H1 (cell line): ENCODE measurements at regions not wholly inside any gene's neighbourhood (a gene's known extent, or its start where the extent isn't known, plus 50 kb on each side); places are given as distances from the start of the nearest gene placed in this dataset.

Experiments used
- CTCF ChIA-PET: fragments of 300-600 bp; sonication (Branson Sonifier 250); formaldehyde crosslinking; loops from one replicate; lab custom pipeline; 2021; ENCODE audit not compliant: partially characterized antibody; lab: Charles Lee
- POLR2A ChIA-PET: fragments of 300-600 bp; sonication (Branson Sonifier 250); formaldehyde crosslinking; loops from one replicate; lab custom pipeline; 2021; ENCODE audit warnings: inconsistent platforms; ENCODE audit not compliant: partially characterized antibody; lab: Charles Lee
- DNase-seq, 2 experiments: peaks; one replicate each; pipeline versions ENCODE4 v3.0.0 to v3.0.0-alpha.2; 2010 to 2022; ENCODE audit warnings: low spot score in 2 of 2, low read depth in 1 of 2, mixed read lengths in 1 of 2
- FAIRE-seq: peaks from 2 replicates; lab custom pipeline; 2011; peaks lifted over from hg19 to GRCh38; lab: Jason Lieb, UNC
- H2AFZ ChIP-seq: 2 replicates; pipeline ENCODE4 v1.8.1; 2012; ENCODE audit warnings: low read length, inconsistent platforms
- H2AK5ac ChIP-seq: 2 replicates; pipeline ENCODE4 v1.6.1; 2013; ENCODE audit warnings: low read depth, low read length
- H2BK120ac ChIP-seq: replicated peaks from 2 replicates; pipeline ENCODE3; 2013; ENCODE audit warnings: low read depth, low read length, inconsistent platforms
- H2BK12ac ChIP-seq: 2 replicates; pipeline ENCODE4 v1.6.1; 2013; ENCODE audit warnings: low read depth, low read length
- H2BK15ac ChIP-seq: 2 replicates; pipeline ENCODE4 v1.6.1; 2013; ENCODE audit warnings: low read length
- H2BK20ac ChIP-seq: 2 replicates; pipeline ENCODE4 v1.6.1; 2013; ENCODE audit warnings: low read length
- H2BK5ac ChIP-seq: 2 replicates; pipeline ENCODE4 v1.6.1; 2013; ENCODE audit warnings: low read depth, low read length
- H3K14ac ChIP-seq: 2 replicates; pipeline ENCODE4 v1.6.1; 2013; ENCODE audit warnings: inconsistent platforms; ENCODE audit not compliant: insufficient read length
- H3K18ac ChIP-seq: 2 replicates; pipeline ENCODE4 v1.6.1; 2013; ENCODE audit warnings: low read length; ENCODE audit errors: extremely low read depth
- H3K23ac ChIP-seq: 2 replicates; pipeline ENCODE4 v1.6.1; 2013; ENCODE audit warnings: inconsistent platforms; ENCODE audit not compliant: insufficient read length
- H3K23me2 ChIP-seq: 2 replicates; pipeline ENCODE4 v1.6.1; 2013; ENCODE audit warnings: low read depth, low read length
- H3K27ac ChIP-seq: 2 replicates; pipeline ENCODE4 v1.6.1; 2011; ENCODE audit warnings: low read depth, low read length, inconsistent platforms
- H3K27me3 ChIP-seq, 4 experiments: replicated peaks in 1 of 4; 1 replicate in 1 of 4; 2 replicates in 3 of 4; pipeline versions ENCODE4 v1.6.1 to v1.8.1; 2011 to 2013; ENCODE audit warnings: low read length in 3 of 4, mild to moderate bottlenecking in 3 of 4, inconsistent platforms in 2 of 4, mixed read lengths in 2 of 4, moderate library complexity in 1 of 4; ENCODE audit not compliant: control insufficient read depth in 3 of 4, insufficient read depth in 3 of 4; ENCODE audit errors: extremely low read depth in 1 of 4
- H3K36me3 ChIP-seq, 4 experiments: 2 replicates each; pipeline versions ENCODE4 v1.6.1 to v1.8.1; 2011 to 2013; ENCODE audit warnings: mild to moderate bottlenecking in 4 of 4, low read length in 3 of 4, moderate library complexity in 2 of 4, control low read depth in 1 of 4, inconsistent platforms in 1 of 4; ENCODE audit not compliant: insufficient read depth in 4 of 4, control insufficient read depth in 2 of 4
- H3K4ac ChIP-seq: replicated peaks from 2 replicates; pipeline ENCODE3; 2013; ENCODE audit warnings: low read length, low read depth, mixed read lengths, inconsistent platforms; ENCODE audit not compliant: insufficient read length
- H3K4me1 ChIP-seq, 4 experiments: replicated peaks in 1 of 4; 1 replicate in 1 of 4; 2 replicates in 3 of 4; pipeline versions ENCODE4 v1.6.1 to v1.8.1; 2011 to 2013; ENCODE audit warnings: low read length in 3 of 4, inconsistent platforms in 2 of 4, mixed read lengths in 1 of 4; ENCODE audit not compliant: insufficient read depth in 4 of 4, control insufficient read depth in 3 of 4
- H3K4me2 ChIP-seq, 2 experiments: 2 replicates each; pipeline versions ENCODE4 v1.6.1 to v1.8.1; 2011 to 2013; ENCODE audit warnings: low read depth in 2 of 2, low read length in 2 of 2, control low read depth in 1 of 2, inconsistent platforms in 1 of 2, mild to moderate bottlenecking in 1 of 2; ENCODE audit not compliant: insufficient read depth in 1 of 2
- H3K4me3 ChIP-seq, 4 experiments: fragments of 200-600, 300-600 bp in 1 of 4; sonication (generic), shearing (Covaris generic), sonication (Bioruptor Twin) in 1 of 4; 2 replicates each; pipeline versions ENCODE4 v1.5.1 to v1.8.1; 2011 to 2016; ENCODE audit warnings: low read length in 4 of 4, low read depth in 3 of 4, control low read depth in 2 of 4, inconsistent platforms in 2 of 4, mild to moderate bottlenecking in 2 of 4, mixed read lengths in 1 of 4, moderate library complexity in 1 of 4; ENCODE audit not compliant: insufficient read depth in 2 of 4; ENCODE audit errors: extremely low read depth in 1 of 4
- H3K56ac ChIP-seq: replicated peaks from 2 replicates; pipeline ENCODE3; 2013; ENCODE audit warnings: low read depth, mild to moderate bottlenecking, mixed read lengths, low read length, inconsistent platforms; ENCODE audit not compliant: insufficient read length
- H3K79me1 ChIP-seq: 2 replicates; pipeline ENCODE4 v1.6.1; 2013; ENCODE audit warnings: low read depth, low read length, control low read depth
- H3K79me2 ChIP-seq, 2 experiments: 2 replicates each; pipeline versions ENCODE4 v1.6.1 to v1.8.1; 2012 to 2013; ENCODE audit warnings: low read length in 2 of 2, mild to moderate bottlenecking in 2 of 2, inconsistent platforms in 1 of 2; ENCODE audit not compliant: insufficient read depth in 2 of 2, control insufficient read depth in 1 of 2
- H3K9ac ChIP-seq, 4 experiments: replicated peaks in 1 of 4; 1 replicate in 1 of 4; 2 replicates in 3 of 4; pipeline versions ENCODE4 v1.6.1 to v1.8.1; 2011 to 2013; ENCODE audit warnings: low read depth in 3 of 4, low read length in 3 of 4, control low read depth in 2 of 4, mild to moderate bottlenecking in 2 of 4, moderate library complexity in 2 of 4, inconsistent platforms in 1 of 4; ENCODE audit errors: extremely low read depth in 1 of 4
- H3K9me3 ChIP-seq, 2 experiments: 2 replicates each; pipeline versions ENCODE4 v1.6.1 to v1.8.1; 2012 to 2013; ENCODE audit warnings: mild to moderate bottlenecking in 2 of 2, moderate library complexity in 2 of 2, control low read depth in 1 of 2, inconsistent platforms in 1 of 2, low read depth in 1 of 2, low read length in 1 of 2, mixed read lengths in 1 of 2; ENCODE audit not compliant: insufficient read depth in 2 of 2
- H4K20me1 ChIP-seq, 2 experiments: replicated peaks in 1 of 2; 2 replicates each; pipeline versions ENCODE3 to v1.8.1; 2011 to 2013; ENCODE audit warnings: inconsistent platforms in 2 of 2, low read length in 2 of 2, mild to moderate bottlenecking in 1 of 2; ENCODE audit not compliant: insufficient read depth in 2 of 2, control insufficient read depth in 1 of 2
- H4K5ac ChIP-seq: 2 replicates; pipeline ENCODE4 v1.6.1; 2013; ENCODE audit warnings: low read length, low read depth, mixed read lengths, inconsistent platforms; ENCODE audit not compliant: insufficient read length
- H4K8ac ChIP-seq: 2 replicates; pipeline ENCODE4 v1.8.0; 2013; ENCODE audit warnings: mild to moderate bottlenecking, moderate library complexity, low read length, inconsistent platforms; ENCODE audit not compliant: insufficient read depth; ENCODE audit errors: extremely low read depth
- H4K91ac ChIP-seq: replicated peaks from 2 replicates; pipeline ENCODE3; 2013; ENCODE audit warnings: low read length, mixed read lengths, inconsistent platforms; ENCODE audit not compliant: insufficient read length
- ASH2L ChIP-seq: fragments of 200-600, 300-600 bp; sonication (generic); IDR thresholded peaks from one replicate; pipeline ENCODE4 v1.7.1; 2017; ENCODE audit warnings: low read length
- ATF2 ChIP-seq: IDR thresholded peaks from 2 replicates; pipeline ENCODE4 v1.6.1; 2012; ENCODE audit warnings: low read length, inconsistent platforms
- BCL11A ChIP-seq, 2 experiments: IDR thresholded peaks; one replicate each; pipeline ENCODE4 v1.6.1; 2011; ENCODE audit warnings: low read depth in 2 of 2, low read length in 2 of 2, mild to moderate bottlenecking in 2 of 2
- CEBPB ChIP-seq: IDR thresholded peaks from 2 replicates; pipeline ENCODE4 v1.6.1; 2012; ENCODE audit warnings: low read depth, low read length
- CHD1 ChIP-seq: IDR thresholded peaks from 2 replicates; pipeline ENCODE4 v1.6.1; 2012; ENCODE audit warnings: low read depth, low read length, improper control_type of control experiment
- POLR2A ChIP-seq, 2 experiments: IDR thresholded peaks; 1 replicate in 1 of 2; 2 replicates in 1 of 2; pipeline ENCODE4 v1.6.1; 2011; ENCODE audit warnings: low read depth in 2 of 2, low read length in 2 of 2, mild to moderate bottlenecking in 2 of 2; ENCODE audit errors: control extremely low read depth in 1 of 2
- RXRA ChIP-seq: IDR thresholded peaks from 2 replicates; pipeline ENCODE4 v1.6.1; 2011; ENCODE audit warnings: low read depth, mild to moderate bottlenecking, low read length, moderate library complexity; ENCODE audit not compliant: insufficient read depth
- SAP30 ChIP-seq: fragments of 300-600 bp; sonication (generic); IDR thresholded peaks from 2 replicates; pipeline ENCODE4 v1.7.1; 2012; ENCODE audit warnings: low read length, moderate library complexity, mild to moderate bottlenecking, inconsistent platforms; ENCODE audit not compliant: insufficient read depth, insufficient replicate concordance
- SP2 ChIP-seq: IDR thresholded peaks from 2 replicates; pipeline ENCODE4 v1.6.1; 2012; ENCODE audit warnings: mild to moderate bottlenecking, low read length, inconsistent platforms
- SRF ChIP-seq: IDR thresholded peaks from 2 replicates; pipeline ENCODE4 v1.6.1; 2011; ENCODE audit warnings: mild to moderate bottlenecking, low read depth, low read length, moderate library complexity
- TEAD4 ChIP-seq: IDR thresholded peaks from 2 replicates; pipeline ENCODE4 v1.6.1; 2012; ENCODE audit warnings: low read depth, low read length, inconsistent platforms, mixed read lengths
- USF2 ChIP-seq: IDR thresholded peaks from 2 replicates; pipeline ENCODE4 v1.6.1; 2011; ENCODE audit warnings: low read length, improper control_type of control experiment
- WGBS, 2 experiments: shearing (Covaris generic) in 1 of 2; methylation state at CpG; one replicate each; pipeline versions ENCODE4 v1.1.6 to v1.1.7; 2013 to 2015; ENCODE audit warnings: low lambda C conversion rate in 2 of 2, mixed read lengths in 2 of 2, inconsistent platforms in 1 of 2, low coverage in 1 of 2, missing lambda C conversion rate in 1 of 2; ENCODE audit not compliant: insufficient replicate concordance in 2 of 2, insufficient coverage in 1 of 2, insufficient read length in 1 of 2; ENCODE audit errors: extremely low coverage in 1 of 2, missing lambda C conversion rate in 1 of 2; 5-methylcytosine and 5-hydroxymethylcytosine counted together

GRCh38 chr6:43887340-43887858 lies 117.4 kb downstream of the VEGFA start:
- Histone ChIP-seq H3K4ac (no peak overlapping the region), H4K8ac (no peak overlapping the region), H2BK15ac (no peak overlapping the region), H3K9me3 (no peaks in the 10 kb centered on the region), H3K4me3 (no peak overlapping the region), H3K4me1 (peaks cover 2 to 14% (median 7%) of the 10 kb centered on the region in 4 experiments), H3K79me1 (no peaks in the 10 kb centered on the region), H3K27ac (no peak overlapping the region), H3K79me2 (no peaks in the 10 kb centered on the region), H2BK5ac (no peak overlapping the region), H2BK120ac (no peak overlapping the region), H4K20me1 (no peaks in the 10 kb centered on the region), H2BK12ac (no peak overlapping the region), H3K56ac (no peak overlapping the region), H3K18ac (no peak overlapping the region), H2AFZ (no peak overlapping the region), H3K27me3 (peaks cover 0 to 11% (median 3%) of the 10 kb centered on the region in 4 experiments; a peak in 5 of 7 replicates), H3K36me3 (no peaks in the 10 kb centered on the region)
- FAIRE-seq = no peak
- 84% methylated on average over 11 of the region's 12 CpGs; no CpG with 5 or more reads in 1 of the 2 experiments for WGBS, 2 experiments
- TF ChIP-seq TEAD4 (no peak), SAP30 (no peak), ASH2L (no peak), RXRA (no peak), BCL11A (IDR thresholded peaks at IDR 0.05; ENCODE audit: low read depth in 2 of 2, low read length in 2 of 2) (no peak), SRF (no peak), CHD1 (no peak), CEBPB (no peak), USF2 (no peak), SP2 (no peak), POLR2A (IDR thresholded peaks at IDR 0.05; ENCODE audit: control extremely low read depth in 1 of 2, low read depth in 2 of 2, low read length in 2 of 2) (no peak), ATF2 (no peak)
- TF ChIP-seq, all 59 proteins: peak for 0
- POLR2A ChIA-PET = interaction anchor here (0.7 to 1.5 kb wide), 5 partner anchors 9 to 96 kb away, joined by 3 to 4 read pairs (median 3); no protein-coding TSS in a partner anchor
- no peak overlapping the region for H3K9ac ChIP-seq
- H3K23ac ChIP-seq = no peak overlapping the region
- H2BK20ac ChIP-seq = no peak overlapping the region
- H4K91ac ChIP-seq = no peak overlapping the region
- no peak overlapping the region for H2AK5ac ChIP-seq
- no peak overlapping the region for H3K4me2 ChIP-seq
- no peak overlapping the region for H3K14ac ChIP-seq
- no peak for DNase-seq
- H3K23me2 ChIP-seq = peaks cover 3% of the 10 kb centered on the region; the same call in 1 of the 2 replicates
- CTCF ChIA-PET = interaction anchor here (0.9 to 5.5 kb wide), 6 partner anchors 14 to 118 kb away, joined by 3 to 23 read pairs (median 6); partner anchors contain the start of gene VEGFA
- no peak overlapping the region for H4K5ac ChIP-seq
